Activated CD8-positive, alpha-beta memory T cell treated with anti-CD3 and anti-CD28 coated beads, Interleukin-2, amount 10 ng/mL, durations not matched to agents 7 days and 5 days (primary cell): ENCODE measurements at regions not wholly inside any gene's neighbourhood (a gene's known extent, or its start where the extent isn't known, plus 50 kb on each side); places are given as distances from the start of the nearest gene placed in this dataset.

ENCODE experiments used
- ATAC-seq: fragments of 150-1000 bp; cut with Tn5 transposase; one replicate; pipeline ENCODE4 v1.10.0; 2021; ENCODE audit warnings: moderate library complexity
- CTCF ChIA-PET: fragments of 350-600 bp; sonication (Branson Sonifier 250); formaldehyde crosslinking; loops from one replicate; lab custom pipeline; 2021; ENCODE audit warnings: antibody characterized with exemption; lab: Charles Lee
- DNase-seq: peaks from one replicate; pipeline ENCODE4 v3.0.0-alpha.2; 2020
- H3K27ac Mint-ChIP-seq: one replicate; pipeline ENCODE4 v1.8.0; 2021; ENCODE audit warnings: mild to moderate bottlenecking, mixed read lengths
- H3K27me3 Mint-ChIP-seq: one replicate; pipeline ENCODE4 v1.8.0; 2021; ENCODE audit warnings: mixed read lengths
- H3K36me3 Mint-ChIP-seq: one replicate; pipeline ENCODE4 v1.8.0; 2021; ENCODE audit warnings: mild to moderate bottlenecking, mixed read lengths
- H3K4me1 Mint-ChIP-seq: one replicate; pipeline ENCODE4 v1.8.0; 2021; ENCODE audit warnings: mixed read lengths
- H3K4me3 Mint-ChIP-seq: one replicate; pipeline ENCODE4 v1.8.0; 2021; ENCODE audit warnings: mild to moderate bottlenecking, moderate library complexity, mixed read lengths
- H3K9me3 Mint-ChIP-seq: one replicate; pipeline ENCODE4 v1.8.0; 2022; ENCODE audit warnings: low read depth, mixed read lengths

- DNase-seq = no peak
- H3K27ac Mint-ChIP-seq = no peak overlapping the region
- no peaks in the 10 kb centered on the region for H3K27me3 Mint-ChIP-seq
- no peak for ATAC-seq
- peaks cover 2% of the 10 kb centered on the region for H3K9me3 Mint-ChIP-seq
- H3K36me3 Mint-ChIP-seq = no peaks in the 10 kb centered on the region
- H3K4me3 Mint-ChIP-seq = no peak overlapping the region
- CTCF ChIA-PET = no interaction called here
- no peaks in the 10 kb centered on the region for H3K4me1 Mint-ChIP-seq
Observed at GRCh38 chr3:55191911-55192775, 264.3 kb upstream of the LRTM1 start.

DNA sequence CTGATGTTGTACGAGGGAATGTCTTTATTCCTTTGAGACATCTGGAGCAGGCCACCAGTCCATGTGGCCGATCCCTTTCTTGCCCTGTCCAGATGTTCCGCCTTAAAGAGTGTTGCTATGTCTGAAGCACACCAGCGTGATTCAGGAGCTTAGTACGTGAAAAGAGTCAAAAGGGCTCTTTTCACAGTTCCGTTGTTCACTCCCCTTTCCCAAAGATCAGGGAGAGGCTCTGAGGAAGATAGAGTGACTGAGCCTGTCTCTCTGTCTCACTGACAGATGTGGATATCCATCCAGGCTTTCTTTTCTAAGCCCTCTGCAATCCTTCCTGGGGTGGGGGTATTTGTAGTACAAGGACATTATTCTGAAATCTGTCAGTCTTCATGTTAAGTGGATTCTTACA is 262.5 kb upstream of the LRTM1 start:
- H3K27me3 Mint-ChIP-seq = no peaks in the 10 kb centered on the region
- DNase-seq = no peak
- H3K9me3 Mint-ChIP-seq = peaks cover 2% of the 10 kb centered on the region
- no peak for ATAC-seq
- no peaks in the 10 kb centered on the region for H3K4me1 Mint-ChIP-seq
- no peak overlapping the region for H3K27ac Mint-ChIP-seq
- H3K4me3 Mint-ChIP-seq = no peak overlapping the region
- CTCF ChIA-PET = no interaction called here
- H3K36me3 Mint-ChIP-seq = no peaks in the 10 kb centered on the region

DNA sequence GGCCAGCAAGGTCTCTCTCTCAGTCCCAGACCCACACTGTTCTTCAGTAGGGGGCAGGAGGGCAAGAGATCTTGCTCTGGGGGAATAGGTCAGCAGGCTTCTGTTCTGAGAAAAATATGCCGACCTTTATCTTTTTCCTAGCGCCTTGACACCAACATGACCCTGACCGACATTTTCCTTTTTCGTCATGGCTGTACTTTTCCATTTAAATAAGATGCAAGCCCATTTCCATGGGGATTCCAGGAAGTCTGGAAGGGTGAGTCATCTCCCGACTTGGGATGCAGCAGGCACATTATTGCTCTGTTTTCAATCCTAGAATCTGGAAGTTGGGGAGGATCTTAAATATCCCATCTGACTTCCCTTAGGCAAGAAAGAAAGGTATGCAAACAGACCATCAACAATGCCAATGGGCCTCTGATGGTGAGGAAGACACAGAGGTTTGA is 261.5 kb upstream of the LRTM1 start:
- H3K4me3 Mint-ChIP-seq = no peak overlapping the region
- H3K36me3 Mint-ChIP-seq = no peaks in the 10 kb centered on the region
- no peak overlapping the region for H3K27ac Mint-ChIP-seq
- H3K4me1 Mint-ChIP-seq = no peaks in the 10 kb centered on the region
- H3K9me3 Mint-ChIP-seq = peaks cover 2% of the 10 kb centered on the region
- H3K27me3 Mint-ChIP-seq = no peaks in the 10 kb centered on the region
- ATAC-seq (no peak), DNase-seq (no peak)
- CTCF ChIA-PET = no interaction called here

DNA sequence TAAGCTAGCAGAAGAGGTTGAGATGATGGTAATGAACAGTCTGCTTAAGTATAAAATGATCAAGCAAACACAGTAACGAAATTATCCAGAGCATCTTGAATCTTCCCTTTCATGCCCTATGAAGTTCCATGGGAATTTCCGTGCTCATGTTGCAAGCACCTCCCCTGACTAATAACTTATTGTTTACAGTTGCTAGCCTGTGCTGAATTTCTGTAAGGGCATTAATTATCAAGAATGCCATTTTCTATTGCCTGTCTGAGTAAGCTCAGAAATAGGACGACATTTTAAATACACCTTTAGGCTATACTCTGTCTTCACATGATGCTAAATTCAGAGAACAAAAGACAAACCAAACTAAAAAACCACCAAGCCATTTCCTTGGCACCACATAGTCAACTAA is 257.5 kb upstream of the LRTM1 start:
- H3K36me3 Mint-ChIP-seq = no peaks in the 10 kb centered on the region
- H3K27me3 Mint-ChIP-seq = no peaks in the 10 kb centered on the region
- no peak overlapping the region for H3K27ac Mint-ChIP-seq
- DNase-seq = no peak
- no peaks in the 10 kb centered on the region for H3K4me1 Mint-ChIP-seq
- peaks cover 2% of the 10 kb centered on the region for H3K9me3 Mint-ChIP-seq
- no peak for ATAC-seq
- CTCF ChIA-PET = no interaction called here
- H3K4me3 Mint-ChIP-seq = no peak overlapping the region

- Mint-ChIP-seq H3K9me3 (no peaks in the 10 kb centered on the region), H3K27me3 (no peaks in the 10 kb centered on the region), H3K4me1 (no peaks in the 10 kb centered on the region), H3K4me3 (no peak overlapping the region), H3K27ac (no peak overlapping the region), H3K36me3 (no peaks in the 10 kb centered on the region)
- DNase-seq (no peak), ATAC-seq (no peak)
- CTCF ChIA-PET = no interaction called here
Observed at GRCh38 chr3:55183201-55183600, 255.3 kb upstream of the LRTM1 start.

GRCh38 chr3:55180936-55181535 is 253.2 kb upstream of the LRTM1 start:
- Mint-ChIP-seq H3K27ac (no peak overlapping the region), H3K4me1 (no peaks in the 10 kb centered on the region), H3K27me3 (no peaks in the 10 kb centered on the region), H3K9me3 (no peaks in the 10 kb centered on the region), H3K4me3 (no peak overlapping the region), H3K36me3 (no peaks in the 10 kb centered on the region)
- CTCF ChIA-PET = no interaction called here
- ATAC-seq (no peak), DNase-seq (no peak)

- no peaks in the 10 kb centered on the region for H3K36me3 Mint-ChIP-seq
- ATAC-seq = no peak
Observed at GRCh38 chr3:55180161-55180560, 252.3 kb upstream of the LRTM1 start.

DNA sequence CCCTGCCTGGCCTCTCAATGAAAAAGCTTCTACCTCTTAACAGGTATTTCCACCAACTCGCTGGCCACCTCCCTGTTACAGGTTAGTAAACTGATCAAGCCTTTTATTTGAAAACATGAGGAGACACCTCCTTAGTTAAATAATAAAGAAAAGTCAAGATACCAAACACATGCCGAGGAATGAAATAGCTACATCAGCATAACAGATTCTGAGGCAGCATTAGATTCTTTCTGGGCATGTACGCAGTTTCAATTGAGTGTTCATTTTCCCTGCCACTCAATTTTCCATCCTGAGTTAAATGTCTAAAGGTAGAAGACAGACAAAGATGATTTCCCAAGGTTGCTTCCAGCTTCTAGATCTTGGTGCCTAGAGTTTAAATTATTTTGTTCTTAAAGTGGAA is 250.5 kb upstream of the LRTM1 start:
- H3K27ac Mint-ChIP-seq = no peak overlapping the region
- no peaks in the 10 kb centered on the region for H3K9me3 Mint-ChIP-seq
- H3K36me3 Mint-ChIP-seq = no peaks in the 10 kb centered on the region
- H3K4me3 Mint-ChIP-seq = no peak overlapping the region
- CTCF ChIA-PET = no interaction called here
- H3K27me3 Mint-ChIP-seq = no peaks in the 10 kb centered on the region
- no peak for ATAC-seq
- no peaks in the 10 kb centered on the region for H3K4me1 Mint-ChIP-seq
- no peak for DNase-seq

More at GRCh38 chr3:55180161-55180560, 252.3 kb upstream of the LRTM1 start:
- no peak overlapping the region for H3K27ac Mint-ChIP-seq
- DNase-seq = no peak
- H3K4me1 Mint-ChIP-seq = no peaks in the 10 kb centered on the region
- H3K27me3 Mint-ChIP-seq = no peaks in the 10 kb centered on the region
- no peak overlapping the region for H3K4me3 Mint-ChIP-seq
- no peaks in the 10 kb centered on the region for H3K9me3 Mint-ChIP-seq
- CTCF ChIA-PET = no interaction called here

- no peak for DNase-seq
- H3K27ac Mint-ChIP-seq = no peak overlapping the region
- no peaks in the 10 kb centered on the region for H3K9me3 Mint-ChIP-seq
- no peaks in the 10 kb centered on the region for H3K27me3 Mint-ChIP-seq
- H3K36me3 Mint-ChIP-seq = no peaks in the 10 kb centered on the region
- CTCF ChIA-PET = no interaction called here
- ATAC-seq = no peak
- no peak overlapping the region for H3K4me3 Mint-ChIP-seq
- no peaks in the 10 kb centered on the region for H3K4me1 Mint-ChIP-seq
Observed at GRCh38 chr3:55177749-55178148, 249.9 kb upstream of the LRTM1 start.

- ATAC-seq (no peak), DNase-seq (no peak)
- no peaks in the 10 kb centered on the region for H3K36me3 Mint-ChIP-seq
- CTCF ChIA-PET = no interaction called here
- no peaks in the 10 kb centered on the region for H3K27me3 Mint-ChIP-seq
- no peaks in the 10 kb centered on the region for H3K9me3 Mint-ChIP-seq
- H3K4me3 Mint-ChIP-seq = no peak overlapping the region
- H3K4me1 Mint-ChIP-seq = no peaks in the 10 kb centered on the region
- no peak overlapping the region for H3K27ac Mint-ChIP-seq
Observed at GRCh38 chr3:55175423-55175822, 247.6 kb upstream of the LRTM1 start.

- H3K9me3 Mint-ChIP-seq = no peaks in the 10 kb centered on the region
- H3K4me1 Mint-ChIP-seq = no peaks in the 10 kb centered on the region
- no peak for DNase-seq
- no peak overlapping the region for H3K4me3 Mint-ChIP-seq
- no peak for ATAC-seq
- H3K27me3 Mint-ChIP-seq = no peaks in the 10 kb centered on the region
- no peaks in the 10 kb centered on the region for H3K36me3 Mint-ChIP-seq
- no peak overlapping the region for H3K27ac Mint-ChIP-seq
- CTCF ChIA-PET = no interaction called here
Observed at GRCh38 chr3:55174747-55175146, 246.9 kb upstream of the LRTM1 start.

DNA sequence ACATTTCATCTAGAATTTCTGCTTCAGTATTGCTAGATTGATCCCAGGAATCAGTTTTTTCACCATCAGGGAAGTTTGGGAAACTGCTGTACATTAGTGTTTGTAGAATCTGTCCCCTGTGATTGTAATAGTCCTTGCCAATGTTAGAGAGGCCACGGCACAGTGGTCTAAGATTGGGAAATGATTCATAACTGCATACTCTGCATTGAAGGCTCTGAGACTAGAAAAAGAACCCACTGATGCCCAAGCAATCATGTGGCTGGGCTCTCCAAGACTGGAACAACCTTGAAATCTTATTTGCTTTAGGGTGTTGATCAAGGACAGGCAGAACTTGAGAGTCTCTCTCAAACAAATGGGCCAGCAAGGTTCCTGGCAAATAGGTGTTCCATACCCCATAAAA is 245.6 kb upstream of the LRTM1 start:
- Mint-ChIP-seq H3K27ac (no peak overlapping the region), H3K36me3 (no peaks in the 10 kb centered on the region), H3K4me3 (no peak overlapping the region), H3K9me3 (no peaks in the 10 kb centered on the region), H3K4me1 (no peaks in the 10 kb centered on the region), H3K27me3 (no peaks in the 10 kb centered on the region)
- DNase-seq (no peak), ATAC-seq (no peak)
- CTCF ChIA-PET = no interaction called here

DNA sequence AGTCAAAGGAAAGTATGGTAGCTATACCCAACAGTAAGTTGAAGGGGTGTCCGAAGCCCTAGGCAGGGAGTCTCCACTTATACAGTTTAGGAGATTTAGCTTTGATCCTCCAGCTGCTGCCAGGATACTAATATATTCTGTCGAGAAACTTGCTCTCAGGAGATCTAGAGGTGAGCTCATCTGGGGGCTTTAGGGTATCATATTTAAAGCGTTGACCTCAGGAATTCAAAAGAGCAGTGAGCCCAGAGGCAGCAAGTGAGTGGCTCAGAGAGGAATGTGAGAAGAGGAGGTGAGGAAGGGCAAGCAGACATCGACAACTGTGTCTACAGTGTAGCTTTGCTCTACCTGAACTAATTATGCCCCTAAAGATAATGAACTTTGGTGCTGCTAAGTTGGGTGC is 245.1 kb upstream of the LRTM1 start:
- CTCF ChIA-PET = no interaction called here
- DNase-seq (no peak), ATAC-seq (no peak)
- no peak overlapping the region for H3K27ac Mint-ChIP-seq
- no peaks in the 10 kb centered on the region for H3K27me3 Mint-ChIP-seq
- H3K4me3 Mint-ChIP-seq = no peak overlapping the region
- H3K9me3 Mint-ChIP-seq = no peaks in the 10 kb centered on the region
- no peaks in the 10 kb centered on the region for H3K4me1 Mint-ChIP-seq
- H3K36me3 Mint-ChIP-seq = no peaks in the 10 kb centered on the region

DNA sequence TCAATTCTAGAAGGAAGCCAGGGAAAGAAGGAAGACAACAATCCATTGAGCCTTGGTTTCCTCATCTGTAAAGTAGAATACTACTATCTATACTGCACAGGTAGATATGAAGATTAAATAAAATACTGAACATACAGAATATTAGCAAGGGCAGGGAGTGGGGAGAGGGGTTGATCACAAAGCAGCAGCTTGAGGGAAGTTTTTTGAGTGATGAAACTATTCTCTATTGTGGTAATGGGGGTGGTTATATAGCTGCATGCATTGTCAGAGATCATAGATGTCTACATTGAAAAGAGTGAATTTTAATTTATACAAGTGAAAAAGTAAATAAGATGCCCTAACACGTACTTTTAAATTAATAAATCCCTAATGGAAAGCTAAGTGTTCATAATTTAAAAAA is 242.6 kb upstream of the LRTM1 start:
- Mint-ChIP-seq H3K4me3 (no peak overlapping the region), H3K9me3 (no peaks in the 10 kb centered on the region), H3K4me1 (no peaks in the 10 kb centered on the region), H3K36me3 (no peaks in the 10 kb centered on the region), H3K27ac (no peak overlapping the region), H3K27me3 (no peaks in the 10 kb centered on the region)
- DNase-seq (no peak), ATAC-seq (no peak)
- CTCF ChIA-PET = no interaction called here
